Stimulated activated CD8-positive, alpha-beta memory T cell treated with anti-CD3 and anti-CD28 coated beads, Interleukin-7, amount 100 ng/mL, for 48 hours (primary cell): ENCODE measurements at regions not wholly inside any gene's neighbourhood (a gene's known extent, or its start where the extent isn't known, plus 50 kb on each side); places are given as distances from the start of the nearest gene placed in this dataset.
"Not testable (repeated sequence)": the region's sequence is repeated elsewhere in the genome, so short reads cannot be mapped to it uniquely, and the experiment has no call there.

Experiments used
- DNase-seq, 2 donors: peaks; one replicate each; pipeline ENCODE4 v3.0.0-alpha.2; 2020; ENCODE audit warnings: low read depth in 1 of 2; ENCODE audit errors: extremely low read depth in 1 of 2

- DNase-seq = no peak
Measured at GRCh38 chr16:52113533-52114183, 433.3 kb downstream of the TOX3 start.

GRCh38 chr16:52104993-52105392 lies 441.9 kb downstream of the TOX3 start:
- DNase-seq = not testable (repeated sequence)

- no peak for DNase-seq
Measured at GRCh38 chr16:52103791-52104190, 443.2 kb downstream of the TOX3 start.

- DNase-seq = no peak
Measured at GRCh38 chr16:52101246-52101645, 445.7 kb downstream of the TOX3 start.

GRCh38 chr16:52099382-52099781 lies 447.6 kb downstream of the TOX3 start:
- DNase-seq = no peak

GRCh38 chr16:52095471-52095870 lies 451.5 kb downstream of the TOX3 start:
- DNase-seq = no peak

- no peak for DNase-seq
Measured at GRCh38 chr16:52092126-52092525, 454.8 kb downstream of the TOX3 start.

GRCh38 chr16:52090080-52090479 lies 456.9 kb downstream of the TOX3 start:
- no peak for DNase-seq

- no peak for DNase-seq
Measured at GRCh38 chr16:52089476-52089875, 457.5 kb downstream of the TOX3 start.

- no peak for DNase-seq
Measured at GRCh38 chr16:52086901-52087300, 460.0 kb downstream of the TOX3 start.

GRCh38 chr16:52078716-52079655 lies 468.0 kb downstream of the TOX3 start:
- no peak for DNase-seq

- no peak for DNase-seq
Measured at GRCh38 chr16:52077607-52078006, 469.3 kb downstream of the TOX3 start.

- no peak for DNase-seq
Measured at GRCh38 chr16:52076801-52077201, 470.1 kb downstream of the TOX3 start.

- DNase-seq = no peak
Measured at GRCh38 chr16:52076332-52076731, 470.6 kb downstream of the TOX3 start.

GRCh38 chr16:52074133-52074532 lies 472.8 kb downstream of the TOX3 start:
- no peak for DNase-seq

GRCh38 chr16:52073024-52073423 lies 473.9 kb downstream of the TOX3 start:
- DNase-seq = no peak

GRCh38 chr16:52071101-52071500 lies 475.8 kb downstream of the TOX3 start:
- no peak for DNase-seq

- no peak for DNase-seq
Measured at GRCh38 chr16:52070341-52071057, 476.4 kb downstream of the TOX3 start.

GRCh38 chr16:52069866-52070265 lies 477.1 kb downstream of the TOX3 start:
- no peak for DNase-seq

- DNase-seq = no peak
Measured at GRCh38 chr16:52068447-52069074, 478.4 kb downstream of the TOX3 start.

GRCh38 chr16:52066962-52067361 lies 480.0 kb downstream of the TOX3 start:
- no peak for DNase-seq
